ENCODE measurements at regions not wholly inside any gene's neighbourhood (a gene's known extent, or its start where the extent isn't known, plus 50 kb on each side); places are given as distances from the start of the nearest gene placed in this dataset.

- Histone ChIP-seq H3K36me3 (replicated peaks in 1 of 2) (no peaks in the 10 kb centered on the region), H3K27me3 (no peaks in the 10 kb centered on the region), H3K4me1 (replicated peaks in 1 of 2) (no peaks in the 10 kb centered on the region), H3K4me3 (no peak overlapping the region), H3K9me3 (replicated peaks in 1 of 3) (no peaks in the 10 kb centered on the region), H3K27ac (no peak overlapping the region)
- TF ChIP-seq POLR2A (IDR thresholded peaks at IDR 0.05) (no peak), CTCF (IDR thresholded peaks at IDR 0.05) (no peak)
- WGBS, 4 donors, result 60 to 71% (median 68%) methylated on average over 11 of the region's 11 CpGs
- no peak for DNase-seq
- intact Hi-C loops (cut with DNase I), result no loop called here
These were observed 85.3 kb upstream of the CARD11 start for GRCh38 chr7:3128857-3129490.

- TF ChIP-seq POLR2A (IDR thresholded peaks at IDR 0.05) (no peak), CTCF (IDR thresholded peaks at IDR 0.05) (no peak)
- Histone ChIP-seq H3K4me1 (replicated peaks in 1 of 2) (no peaks in the 10 kb centered on the region), H3K9me3 (replicated peaks in 1 of 3) (no peaks in the 10 kb centered on the region), H3K27ac (no peak overlapping the region), H3K4me3 (no peak overlapping the region), H3K36me3 (replicated peaks in 1 of 2) (no peaks in the 10 kb centered on the region), H3K27me3 (no peaks in the 10 kb centered on the region)
- no peak for DNase-seq
- 50 to 56% (median 53%) methylated on average over 8 of the region's 8 CpGs for WGBS, 4 donors
- intact Hi-C loops (cut with DNase I), result no loop called here
These were observed 90.2 kb upstream of the CARD11 start for GRCh38 chr7:3133811-3134385.

- H3K36me3 ChIP-seq (replicated peaks in 1 of 2), result no peaks in the 10 kb centered on the region
- intact Hi-C loops (cut with DNase I), result no loop called here
- no peak overlapping the region for H3K27ac ChIP-seq
- no peaks in the 10 kb centered on the region for H3K9me3 ChIP-seq (replicated peaks in 1 of 3)
- no peak for DNase-seq
- no peaks in the 10 kb centered on the region for H3K4me1 ChIP-seq (replicated peaks in 1 of 2)
- H3K4me3 ChIP-seq, result no peak overlapping the region
- TF ChIP-seq CTCF (IDR thresholded peaks at IDR 0.05) (no peak), POLR2A (IDR thresholded peaks at IDR 0.05) (no peak)
- no peaks in the 10 kb centered on the region for H3K27me3 ChIP-seq
- 49 to 67% (median 66%) methylated on average over 6 of the region's 6 CpGs for WGBS, 4 donors
These were observed 91.1 kb upstream of the CARD11 start for GRCh38 chr7:3134745-3135144.

DNA sequence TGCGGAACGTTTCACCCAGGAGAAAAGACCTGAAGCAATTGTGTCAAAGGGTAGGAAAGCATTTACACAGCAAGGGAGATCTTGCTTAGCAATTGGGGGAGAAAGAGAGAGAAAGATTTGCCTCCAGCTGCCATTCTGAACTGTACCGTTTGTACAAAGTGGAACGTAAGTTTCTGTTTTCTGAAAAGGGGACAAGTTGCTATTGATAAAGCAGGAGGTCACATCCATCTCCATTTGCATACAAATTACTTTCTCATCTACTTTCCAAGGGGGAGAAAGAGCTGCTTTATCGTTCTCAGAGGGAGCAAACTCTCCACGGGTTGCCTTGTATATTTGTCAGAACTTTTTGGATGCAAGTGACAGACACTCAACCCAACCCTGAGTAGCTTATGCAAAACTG is 92.0 kb upstream of the CARD11 start:
- H3K4me1 ChIP-seq (replicated peaks in 1 of 2), result no peaks in the 10 kb centered on the region
- WGBS, 4 donors, result 55 to 58% (median 57%) methylated on average over 6 of the region's 6 CpGs

GRCh38 chr7:3138206-3138605 is 94.5 kb upstream of the CARD11 start:
- no peak for TF ChIP-seq POLR2A (IDR thresholded peaks at IDR 0.05)
- no peak for TF ChIP-seq CTCF (IDR thresholded peaks at IDR 0.05)
- Histone ChIP-seq H3K4me1 (replicated peaks in 1 of 2) (no peaks in the 10 kb centered on the region), H3K27me3 (no peaks in the 10 kb centered on the region), H3K36me3 (replicated peaks in 1 of 2) (no peaks in the 10 kb centered on the region), H3K4me3 (no peak overlapping the region), H3K27ac (no peak overlapping the region), H3K9me3 (replicated peaks in 1 of 3) (no peaks in the 10 kb centered on the region)
- WGBS, 4 donors, result 83 to 89% (median 87%) methylated on average over 6 of the region's 6 CpGs
- intact Hi-C loops (cut with DNase I), result no loop called here
- DNase-seq, result no peak

More for the DNA sequence above, 92.0 kb upstream of the CARD11 start:
- H3K4me3 ChIP-seq, result no peak overlapping the region
- no peak overlapping the region for H3K27ac ChIP-seq
- DNase-seq, result no peak
- H3K9me3 ChIP-seq (replicated peaks in 1 of 3), result no peaks in the 10 kb centered on the region
- intact Hi-C loops (cut with DNase I), result no loop called here
- no peak for TF ChIP-seq POLR2A (IDR thresholded peaks at IDR 0.05)
- H3K27me3 ChIP-seq, result no peaks in the 10 kb centered on the region
- no peaks in the 10 kb centered on the region for H3K36me3 ChIP-seq (replicated peaks in 1 of 2)
